GM12878 (cell line): ENCODE measurements at regions not wholly inside any gene's neighbourhood (a gene's known extent, or its start where the extent isn't known, plus 50 kb on each side); places are given as distances from the start of the nearest gene placed in this dataset.

Experiments
- ATAC-seq: fragments of 200-7000 bp; cut with Tn5 transposase; 3 replicates; pipeline ENCODE4 v1.9.1; 2020; ENCODE audit warnings: mild to moderate bottlenecking, moderate library complexity
- BruUV-seq: library from RNA; stranded (reverse); fragments of 400-500 nt; replicated peaks from 2 replicates; lab custom pipeline; 2021; lab: Mats Ljungman, UMichigan
- CTCF ChIA-PET: fragments of 300-600 bp; sonication (Branson Sonifier 250); formaldehyde crosslinking; extraction: SDS; loops from one replicate; lab custom pipeline; 2021; ENCODE audit warnings: inconsistent platforms; lab: Yijun Ruan, JAX
- POLR2A ChIA-PET: fragments of 350-600 bp; formaldehyde crosslinking; extraction: SDS; loops from one replicate; lab custom pipeline; 2021; ENCODE audit warnings: inconsistent platforms; lab: Charles Lee
- RAD21 ChIA-PET: fragments of 300-600 bp; sonication (Branson Sonifier 250); formaldehyde crosslinking; loops from one replicate; lab custom pipeline; 2023; ENCODE audit warnings: antibody characterized with exemption; ENCODE audit not compliant: unreplicated experiment; lab: Charles Lee
- SMC1A ChIA-PET: fragments of 300-600 bp; sonication (Branson Sonifier 250); formaldehyde crosslinking; loops from one replicate; lab custom pipeline; 2023; ENCODE audit not compliant: unreplicated experiment, uncharacterized antibody; lab: Charles Lee
- DNase-seq: peaks from one replicate; pipeline ENCODE4 v3.0.0-alpha.2; 2011; ENCODE audit warnings: low read depth, low spot score
- FAIRE-seq: peaks from 3 replicates; lab custom pipeline; 2011; peaks lifted over from hg19 to GRCh38; lab: Jason Lieb, UNC
- H2AFZ ChIP-seq: 2 replicates; pipeline ENCODE4 v1.6.0; 2011; ENCODE audit warnings: low read depth, low read length, control low read depth; ENCODE audit not compliant: control insufficient read depth
- H3K27ac ChIP-seq: 2 replicates; pipeline ENCODE4 v1.5.1; 2011; ENCODE audit warnings: control low read depth; ENCODE audit not compliant: control insufficient read depth, insufficient read depth
- H3K27me3 ChIP-seq, 2 experiments: replicated peaks in 1 of 2; 2 replicates each; pipeline versions ENCODE4 v1.6.0 to v1.6.1; 2011; ENCODE audit warnings: low read length in 1 of 2; ENCODE audit not compliant: control insufficient read depth in 2 of 2, insufficient read depth in 2 of 2
- H3K36me3 ChIP-seq, 2 experiments: 2 replicates each; pipeline ENCODE4 v1.5.1; 2011; ENCODE audit warnings: low read length in 1 of 2; ENCODE audit not compliant: control insufficient read depth in 2 of 2, insufficient read depth in 2 of 2
- H3K4me1 ChIP-seq: 2 replicates; pipeline ENCODE4 v1.6.1; 2011; ENCODE audit warnings: mild to moderate bottlenecking, low read length, moderate library complexity, mixed read lengths; ENCODE audit not compliant: control insufficient read depth, insufficient read depth
- H3K4me2 ChIP-seq: 2 replicates; pipeline ENCODE4 v1.6.0; 2011; ENCODE audit warnings: control low read depth; ENCODE audit not compliant: control insufficient read depth, insufficient read depth
- H3K4me3 ChIP-seq: fragments of 200-600 bp; sonication (generic); 2 replicates; pipeline ENCODE4 v1.5.1; 2016
- H3K79me2 ChIP-seq: 2 replicates; pipeline ENCODE4 v1.6.0; 2011; ENCODE audit warnings: low read length; ENCODE audit not compliant: control insufficient read depth, insufficient read depth
- H3K9ac ChIP-seq: 2 replicates; pipeline ENCODE4 v1.8.0; 2011; ENCODE audit warnings: low read length, control low read depth, mixed read lengths; ENCODE audit not compliant: control insufficient read depth, insufficient read depth
- H3K9me3 ChIP-seq: replicated peaks from 3 replicates; pipeline ENCODE4 v1.5.1; 2011; ENCODE audit warnings: mild to moderate bottlenecking, low read length; ENCODE audit not compliant: control insufficient read depth, insufficient read depth
- H4K20me1 ChIP-seq: 2 replicates; pipeline ENCODE4 v1.6.0; 2011; ENCODE audit not compliant: control insufficient read depth, insufficient read depth
- BRCA1 ChIP-seq: IDR thresholded peaks from 2 replicates; pipeline ENCODE4 v1.6.1; 2011; ENCODE audit warnings: low read depth, low read length, improper control_type of control experiment
- MLLT1 ChIP-seq: fragments of 450-650 bp; IDR thresholded peaks from 2 replicates; pipeline ENCODE4 v1.6.1; 2016; ENCODE audit warnings: mild to moderate bottlenecking
- NFXL1 ChIP-seq: fragments of 450-650 bp; IDR thresholded peaks from 2 replicates; pipeline ENCODE4 v1.6.1; 2017; ENCODE audit warnings: antibody characterized with exemption, mild to moderate bottlenecking, borderline replicate concordance
- RB1 ChIP-seq: fragments of 450-650 bp; formaldehyde crosslinking; IDR thresholded peaks from 2 replicates; pipeline ENCODE4 v1.6.1; 2017; ENCODE audit warnings: mild to moderate bottlenecking, borderline replicate concordance
- SPI1 ChIP-seq: IDR thresholded peaks from 2 replicates; pipeline ENCODE4 v1.6.1; 2011; ENCODE audit warnings: low read depth, mild to moderate bottlenecking, low read length, moderate library complexity, borderline replicate concordance; ENCODE audit not compliant: insufficient read depth
- SREBF2 ChIP-seq: IDR thresholded peaks from 2 replicates; pipeline ENCODE4 v1.6.1; 2012; ENCODE audit warnings: mild to moderate bottlenecking, low read length
- ZBTB11 ChIP-seq: fragments of 450-650 bp; formaldehyde crosslinking; IDR thresholded peaks from 2 replicates; pipeline ENCODE4 v1.5.0; 2022; ENCODE audit warnings: mild to moderate bottlenecking, missing genetic modification characterization
- WGBS: methylation state at CpG from one replicate; pipeline ENCODE4 v1.1.6; 2016; ENCODE audit warnings: low lambda C conversion rate; ENCODE audit not compliant: insufficient replicate concordance, insufficient coverage; ENCODE audit errors: missing lambda C conversion rate; 5-methylcytosine and 5-hydroxymethylcytosine counted together
- in situ Hi-C: fragments of 300-500 bp; cut with MboI; formaldehyde crosslinking; loops from 9 replicates; pipeline ENCODE4 v1.14.3; 2018; ENCODE audit warnings: mixed read lengths
- intact Hi-C: fragments of 100-400 bp; cut with micrococcal nuclease; formaldehyde crosslinking; loops from one replicate; pipeline ENCODE4 v1.14.2; 2022; ENCODE audit not compliant: unreplicated experiment

- Histone ChIP-seq H4K20me1 (no peaks in the 10 kb centered on the region), H3K36me3 (no peaks in the 10 kb centered on the region), H3K9ac (no peak overlapping the region), H3K4me2 (no peak overlapping the region), H3K27ac (no peak overlapping the region), H2AFZ (no peak overlapping the region), H3K4me3 (no peak overlapping the region), H3K9me3 (no peaks in the 10 kb centered on the region), H3K27me3 (no peaks in the 10 kb centered on the region), H3K79me2 (no peaks in the 10 kb centered on the region), H3K4me1 (no peaks in the 10 kb centered on the region)
- no TSS peak for BruUV-seq
- DNase-seq (no peak), ATAC-seq (no peak), FAIRE-seq (no peak)
- in situ Hi-C loops (no loop called here), intact Hi-C loops (no loop called here)
- TF ChIP-seq BRCA1, result no peak
- ChIA-PET POLR2A (no interaction called here), RAD21 (no interaction called here), CTCF (no interaction called here), SMC1A (no interaction called here)
- WGBS, result 0% methylated on average over 3 of the region's 3 CpGs
Measured at GRCh38 chrX:98939456-98939855, 1470.6 kb downstream of the PCDH19 start.

- CTCF ChIA-PET, result no interaction called here
- DNase-seq (no peak), FAIRE-seq (no peak), ATAC-seq (no peak)
- H3K9ac ChIP-seq, result no peak overlapping the region
- H3K4me3 ChIP-seq, result no peak overlapping the region
- no peaks in the 10 kb centered on the region for H4K20me1 ChIP-seq
- POLR2A ChIA-PET, result no interaction called here
- RAD21 ChIA-PET, result no interaction called here
- no peaks in the 10 kb centered on the region for H3K36me3 ChIP-seq
- intact Hi-C loops (no loop called here), in situ Hi-C loops (no loop called here)
- no peak overlapping the region for H3K27ac ChIP-seq
- no TSS peak for BruUV-seq
- WGBS, result 0% methylated on average over 1 of the region's 1 CpG
- H3K27me3 ChIP-seq, result no peaks in the 10 kb centered on the region
- no peaks in the 10 kb centered on the region for H3K4me1 ChIP-seq
- H3K4me2 ChIP-seq, result no peak overlapping the region
- TF ChIP-seq BRCA1 (no peak), RB1 (no peak), SPI1 (no peak), MLLT1 (no peak), ZBTB11 (no peak), SREBF2 (no peak), NFXL1 (no peak)
- H3K79me2 ChIP-seq, result no peaks in the 10 kb centered on the region
- H2AFZ ChIP-seq, result no peak overlapping the region
- SMC1A ChIA-PET, result no interaction called here
- H3K9me3 ChIP-seq, result no peaks in the 10 kb centered on the region
Measured at GRCh38 chrX:98931216-98931615, 1478.9 kb downstream of the PCDH19 start.
